ENCODE measurements at regions not wholly inside any gene's neighbourhood (a gene's known extent, or its start where the extent isn't known, plus 50 kb on each side); places are given as distances from the start of the nearest gene placed in this dataset.
"Not testable (repeated sequence)": the region's sequence is repeated elsewhere in the genome, so short reads cannot be mapped to it uniquely, and the experiment has no call there.

- no peaks in the 10 kb centered on the region for H3K9me3 ChIP-seq
- H3K27me3 ChIP-seq, result peaks cover 10% of the 10 kb centered on the region; the same call in 1 of the 2 replicates
- no peak for TF ChIP-seq CTCF (IDR thresholded peaks at IDR 0.05; ENCODE audit: low read depth, low read length)
- H3K36me3 ChIP-seq, result no peaks in the 10 kb centered on the region
- H3K4me3 ChIP-seq (ENCODE audit: low read depth, low read length), result no peak overlapping the region
- no peak for DNase-seq
- H3K4me1 ChIP-seq, result no peaks in the 10 kb centered on the region
Measured at GRCh38 chr12:78290606-78291345, 460.1 kb downstream of the NAV3 start.

- Histone ChIP-seq H3K4me1 (no peaks in the 10 kb centered on the region), H3K9me3 (no peaks in the 10 kb centered on the region), H3K36me3 (no peaks in the 10 kb centered on the region), H3K27me3 (0 out of 2 replicates have a peak, but pooled peaks cover 4% of the 10 kb centered on the region), H3K4me3 (ENCODE audit: low read depth, low read length) (no peak overlapping the region)
- no peak for DNase-seq
- no peak for TF ChIP-seq CTCF (IDR thresholded peaks at IDR 0.05; ENCODE audit: low read depth, low read length)
Measured at GRCh38 chr12:78293059-78293686, 462.5 kb downstream of the NAV3 start.

- H3K36me3 ChIP-seq; DNase-seq; H3K4me1 ChIP-seq; H3K9me3 ChIP-seq; H3K4me3 ChIP-seq (ENCODE audit: low read depth, low read length): not testable (repeated sequence)
- peaks cover 38% of the 10 kb centered on the region for H3K27me3 ChIP-seq
Measured at GRCh38 chr12:78301282-78301681, 470.6 kb downstream of the NAV3 start.

GRCh38 chr12:78305808-78306207 lies 475.1 kb downstream of the NAV3 start:
- Histone ChIP-seq H3K4me3 (ENCODE audit: low read depth, low read length) (no peak overlapping the region), H3K36me3 (no peaks in the 10 kb centered on the region), H3K9me3 (peaks cover 2% of the 10 kb centered on the region), H3K4me1 (no peaks in the 10 kb centered on the region), H3K27me3 (peaks cover 57% of the 10 kb centered on the region)
- DNase-seq, result no peak
- TF ChIP-seq CTCF (IDR thresholded peaks at IDR 0.05; ENCODE audit: low read depth, low read length), result no peak

GRCh38 chr12:78306236-78306635 lies 475.5 kb downstream of the NAV3 start:
- no peak overlapping the region for H3K4me3 ChIP-seq (ENCODE audit: low read depth, low read length)
- H3K9me3 ChIP-seq, result peaks cover 2% of the 10 kb centered on the region
- no peaks in the 10 kb centered on the region for H3K4me1 ChIP-seq
- H3K36me3 ChIP-seq, result no peaks in the 10 kb centered on the region
- TF ChIP-seq CTCF (IDR thresholded peaks at IDR 0.05; ENCODE audit: low read depth, low read length), result no peak
- DNase-seq, result no peak
- peaks cover 56% of the 10 kb centered on the region for H3K27me3 ChIP-seq

GRCh38 chr12:78308701-78309100 lies 478.0 kb downstream of the NAV3 start:
- no peaks in the 10 kb centered on the region for H3K36me3 ChIP-seq
- H3K4me1 ChIP-seq, result no peaks in the 10 kb centered on the region
- no peak overlapping the region for H3K4me3 ChIP-seq (ENCODE audit: low read depth, low read length)
- no peak for TF ChIP-seq CTCF (IDR thresholded peaks at IDR 0.05; ENCODE audit: low read depth, low read length)
- peaks cover 63% of the 10 kb centered on the region for H3K27me3 ChIP-seq
- peaks cover 2% of the 10 kb centered on the region for H3K9me3 ChIP-seq
- no peak for DNase-seq

Data from BE2C (cell line).